HG03460 (cell line): ENCODE measurements at regions not wholly inside any gene's neighbourhood (a gene's known extent, or its start where the extent isn't known, plus 50 kb on each side); places are given as distances from the start of the nearest gene placed in this dataset.
"Not testable (repeated sequence)": the region's sequence is repeated elsewhere in the genome, so short reads cannot be mapped to it uniquely, and the experiment has no call there.

Experiments
- ATAC-seq: cut with Tn5 transposase; IDR thresholded peaks from one replicate; pipeline ENCODE4 v1.9.1; 2021; ENCODE audit not compliant: unreplicated experiment

GRCh38 chr12:87439990-87440827, 589.0 kb downstream of the C12orf50 start:
- no peak for ATAC-seq

- ATAC-seq = no peak
Observed at GRCh38 chr12:87430444-87430843, 598.8 kb downstream of the C12orf50 start.

- no peak for ATAC-seq
Observed at GRCh38 chr12:87428701-87429277, 600.4 kb downstream of the C12orf50 start.

GRCh38 chr12:87427770-87428169, 601.4 kb downstream of the C12orf50 start:
- ATAC-seq = no peak

GRCh38 chr12:87425942-87426554, 603.2 kb downstream of the C12orf50 start:
- ATAC-seq = no peak

- ATAC-seq = not testable (repeated sequence)
Observed at GRCh38 chr12:87421233-87421632, 608.0 kb downstream of the C12orf50 start.

GRCh38 chr12:87413784-87414183, 615.4 kb downstream of the C12orf50 start:
- ATAC-seq = no peak

GRCh38 chr12:87406926-87407325, 622.3 kb downstream of the C12orf50 start:
- no peak for ATAC-seq

- no peak for ATAC-seq
Observed at GRCh38 chr12:87405918-87406317, 623.3 kb downstream of the C12orf50 start.

- not testable (repeated sequence) for ATAC-seq
Observed at GRCh38 chr12:87394168-87394567, 635.0 kb downstream of the C12orf50 start.

- no peak for ATAC-seq
Observed at GRCh38 chr12:87388376-87388775, 640.8 kb downstream of the C12orf50 start.

GRCh38 chr12:87385322-87385721, 643.9 kb downstream of the C12orf50 start:
- ATAC-seq = no peak

GRCh38 chr12:87384226-87384625, 645.0 kb downstream of the C12orf50 start:
- no peak for ATAC-seq

GRCh38 chr12:87383680-87384079, 645.5 kb downstream of the C12orf50 start:
- ATAC-seq = no peak

GRCh38 chr12:87382959-87383566, 646.1 kb downstream of the C12orf50 start:
- no peak for ATAC-seq

GRCh38 chr12:87382436-87382835, 646.8 kb downstream of the C12orf50 start:
- ATAC-seq = no peak

GRCh38 chr12:87381742-87382141, 647.5 kb downstream of the C12orf50 start:
- ATAC-seq = no peak

- ATAC-seq = no peak
Observed at GRCh38 chr12:87378526-87378925, 650.7 kb downstream of the C12orf50 start.

GRCh38 chr12:87376722-87377121, 652.5 kb downstream of the C12orf50 start:
- ATAC-seq = no peak

- no peak for ATAC-seq
Observed at GRCh38 chr12:87369161-87369560, 660.0 kb downstream of the C12orf50 start.

GRCh38 chr12:87368259-87368658, 660.9 kb downstream of the C12orf50 start:
- ATAC-seq = no peak

GRCh38 chr12:87365423-87365822, 663.8 kb downstream of the C12orf50 start:
- ATAC-seq = no peak
